Posterior vena cava (tissue), 2 donors: ENCODE measurements at regions not wholly inside any gene's neighbourhood (a gene's known extent, or its start where the extent isn't known, plus 50 kb on each side); places are given as distances from the start of the nearest gene placed in this dataset.
"Not testable (repeated sequence)": the region's sequence is repeated elsewhere in the genome, so short reads cannot be mapped to it uniquely, and the experiment has no call there.

ENCODE experiments used
- DNase-seq: peaks from one replicate; pipeline ENCODE4 v3.0.0-alpha.2; 2020; ENCODE audit warnings: low spot score
- intact Hi-C, 2 donors: fragments of 100-400 bp; cut with DNase I; formaldehyde crosslinking; loops; one replicate each; pipeline versions ENCODE4 v1.14.1 to v1.14.2; 2022 to 2023
- donor health status: DM: yes; HTN: yes; CAD: no.
- donor health status: DM: yes; HTN: yes; CAD: no.

DNA sequence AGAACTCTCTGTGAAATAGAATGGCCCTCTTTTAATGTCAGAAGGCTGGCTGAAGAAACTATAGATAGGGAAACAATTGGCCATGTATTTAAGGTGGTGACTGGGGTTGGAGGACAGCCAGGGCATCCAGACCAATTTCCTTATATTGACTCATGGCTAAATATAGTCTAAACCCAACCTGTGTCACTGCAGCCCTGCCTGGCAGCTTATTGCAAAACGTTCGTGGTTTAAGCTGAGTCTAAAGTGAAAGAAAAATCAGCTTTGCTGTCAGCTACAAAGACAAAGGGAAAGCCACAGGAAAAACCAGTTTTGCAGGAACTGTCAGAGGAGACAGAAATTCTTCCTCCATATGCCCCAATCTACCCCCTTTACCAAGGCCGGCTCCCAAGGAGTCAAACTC lies 902.8 kb upstream of the NDST4 start:
- DNase-seq, result no peak
- intact Hi-C loops, result no loop called here

DNA sequence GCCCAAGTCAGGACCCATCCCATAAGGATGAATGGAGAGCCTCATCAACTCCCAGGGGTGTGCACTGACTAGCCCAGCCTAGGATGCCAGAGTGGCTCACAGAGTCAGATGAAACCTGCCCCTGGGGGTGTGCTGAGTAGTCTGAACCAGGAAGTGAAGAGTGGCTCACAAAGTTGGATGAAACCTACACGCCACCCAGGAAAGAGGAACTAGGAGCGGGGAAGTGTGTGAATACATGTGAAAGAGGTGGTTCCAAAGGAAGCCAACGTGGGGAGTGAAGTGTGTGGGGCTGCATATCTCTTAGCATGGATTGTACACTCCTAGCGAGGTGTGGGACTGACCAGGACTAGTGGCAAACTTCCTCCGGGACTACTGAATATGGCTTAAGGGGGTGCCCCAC lies 902.1 kb upstream of the NDST4 start:
- DNase-seq, result no peak
- intact Hi-C loops, result no loop called here

GRCh38 chr4:116015062-116015461 lies 901.6 kb upstream of the NDST4 start:
- intact Hi-C loops, result no loop called here
- DNase-seq, result no peak

GRCh38 chr4:116010923-116011322 lies 897.5 kb upstream of the NDST4 start:
- intact Hi-C loops, result no loop called here
- DNase-seq, result no peak

DNA sequence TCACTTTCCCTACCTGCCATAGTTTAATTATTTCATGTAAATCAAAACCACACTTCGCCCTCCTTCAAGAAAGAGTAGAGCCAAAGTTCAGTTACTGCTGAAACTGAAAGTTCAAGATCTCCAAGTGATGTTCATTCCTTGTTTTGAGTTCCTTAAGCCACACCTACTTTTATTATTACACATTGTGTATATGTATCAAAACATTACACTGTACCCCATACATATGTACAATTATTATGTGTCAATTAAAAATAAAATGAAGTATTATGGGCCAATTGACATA lies 892.3 kb upstream of the NDST4 start:
- DNase-seq, result no peak

GRCh38 chr4:116005037-116005805 lies 891.8 kb upstream of the NDST4 start:
- no peak for DNase-seq
- intact Hi-C loops, result no loop called here

More for the DNA sequence above, 892.3 kb upstream of the NDST4 start:
- intact Hi-C loops, result no loop called here

GRCh38 chr4:116001291-116001690 lies 887.9 kb upstream of the NDST4 start:
- intact Hi-C loops, result no loop called here
- no peak for DNase-seq

- DNase-seq, result no peak
- intact Hi-C loops, result no loop called here
Observed at GRCh38 chr4:115986573-115986972, 873.2 kb upstream of the NDST4 start.

DNA sequence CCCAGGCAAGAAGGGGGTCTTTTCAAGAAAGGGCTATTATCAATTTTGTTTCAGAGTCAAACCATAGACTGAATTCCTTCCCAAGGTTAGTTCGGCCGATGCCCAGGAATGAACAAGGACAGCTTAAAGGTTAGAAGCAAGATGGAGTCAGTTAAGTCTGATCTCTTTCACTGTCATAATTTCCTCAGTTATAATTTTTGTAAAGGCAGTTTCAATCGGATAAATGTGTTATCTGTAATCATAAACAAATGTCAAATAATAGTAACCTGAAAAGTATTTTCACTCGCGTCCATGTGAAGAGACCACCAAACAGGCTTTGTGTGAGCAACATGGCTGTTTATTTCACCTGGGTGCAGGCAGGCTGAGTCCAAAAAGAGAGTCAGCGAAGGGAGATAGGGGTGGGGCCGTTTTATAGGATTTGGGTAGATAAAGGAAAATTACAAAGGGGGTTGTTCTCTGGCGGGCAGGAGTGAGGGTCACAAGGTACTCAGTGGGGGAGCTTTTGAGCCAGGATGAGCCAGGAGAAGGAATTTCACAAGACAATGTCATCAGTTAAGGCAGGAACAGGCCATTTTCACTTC lies 862.1 kb upstream of the NDST4 start:
- DNase-seq, intact Hi-C loops: not testable (repeated sequence)

DNA sequence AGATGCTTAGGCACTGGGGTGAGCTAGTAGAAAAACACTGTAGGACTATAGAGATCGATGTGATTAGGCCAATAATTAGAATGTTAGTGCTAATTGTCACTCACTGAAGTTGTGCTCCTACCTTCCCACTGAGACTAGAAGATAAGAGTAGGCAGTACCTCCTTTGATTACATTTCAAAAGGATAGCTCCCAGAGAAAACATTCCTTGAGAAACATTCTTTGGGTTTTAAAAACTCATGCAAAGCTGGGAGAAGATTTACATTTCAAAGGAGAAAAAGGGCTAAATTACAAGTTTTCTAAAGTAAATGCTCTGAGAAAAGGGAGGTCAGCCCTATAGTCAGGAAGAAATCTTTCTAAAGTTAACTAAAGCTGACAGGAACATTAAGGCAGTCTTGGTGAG lies 860.3 kb upstream of the NDST4 start:
- intact Hi-C loops, result no loop called here
- no peak for DNase-seq

- intact Hi-C loops, result no loop called here
Observed at GRCh38 chr4:115972967-115973366, 859.5 kb upstream of the NDST4 start.

GRCh38 chr4:115970859-115971258 lies 857.4 kb upstream of the NDST4 start:
- intact Hi-C loops, result no loop called here
- no peak for DNase-seq

More at GRCh38 chr4:115972967-115973366, 859.5 kb upstream of the NDST4 start:
- no peak for DNase-seq

GRCh38 chr4:115969756-115970155 lies 856.3 kb upstream of the NDST4 start:
- intact Hi-C loops, result no loop called here
- DNase-seq, result no peak

GRCh38 chr4:115965588-115965987 lies 852.2 kb upstream of the NDST4 start:
- DNase-seq, result no peak
- intact Hi-C loops, result no loop called here

GRCh38 chr4:115956054-115956796 lies 842.8 kb upstream of the NDST4 start:
- DNase-seq, intact Hi-C loops: not testable (repeated sequence)

- intact Hi-C loops, result no loop called here
- no peak for DNase-seq
Observed at GRCh38 chr4:115950806-115951205, 837.4 kb upstream of the NDST4 start.

DNA sequence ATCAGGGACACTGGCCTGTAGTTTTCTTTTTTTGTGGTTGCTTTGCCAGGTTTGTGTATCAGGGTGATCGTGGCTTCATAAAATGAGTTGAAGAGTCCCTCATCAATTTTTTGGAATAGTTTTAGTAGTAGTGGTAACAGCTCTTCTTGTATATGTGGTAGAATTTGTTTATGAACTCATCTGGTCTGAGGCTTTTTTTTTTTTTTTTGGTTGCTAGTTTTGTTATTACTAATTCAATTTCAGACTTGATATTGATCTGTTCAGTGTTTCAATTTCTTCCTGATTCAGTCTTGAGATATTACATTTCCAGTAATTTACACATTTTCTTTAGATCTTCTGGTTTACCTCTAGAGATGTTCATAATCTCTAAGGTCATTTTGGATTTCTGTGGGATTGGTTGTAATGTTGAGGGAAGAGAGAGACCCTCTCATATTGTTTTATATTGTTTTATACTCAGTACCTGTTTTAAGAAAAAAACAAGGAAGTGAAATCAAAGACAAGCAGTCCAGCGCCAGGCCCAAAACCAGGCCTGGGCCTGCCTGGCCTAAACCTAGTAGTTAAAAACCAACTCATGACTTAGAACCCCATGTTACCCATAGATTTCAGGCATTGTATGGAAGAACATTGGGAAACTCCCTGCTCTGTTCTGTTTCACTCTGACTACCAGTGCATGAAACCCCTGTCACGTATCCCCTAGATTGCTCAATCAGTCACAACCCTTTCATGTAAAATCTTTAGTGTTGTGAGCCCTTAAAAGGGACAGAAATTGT lies 836.7 kb upstream of the NDST4 start:
- DNase-seq, intact Hi-C loops: not testable (repeated sequence)

DNA sequence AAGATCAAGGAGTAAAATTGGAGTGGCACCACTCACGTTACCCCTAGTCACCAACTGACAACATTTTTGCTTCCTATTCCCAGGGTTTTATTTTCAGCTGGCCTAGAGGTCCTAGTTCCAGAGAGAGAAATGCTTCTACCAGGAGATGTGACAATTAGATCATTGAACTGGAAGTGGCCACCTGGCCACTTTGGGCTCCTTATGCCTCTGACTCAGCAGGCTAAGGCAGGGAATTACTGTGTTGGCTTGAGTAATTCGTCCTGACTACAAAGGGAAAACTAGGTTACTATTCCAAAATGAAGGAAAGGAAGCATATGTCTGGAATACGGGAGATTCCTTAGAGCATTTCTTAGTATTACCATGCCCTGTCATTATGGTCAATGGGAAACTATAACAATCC lies 831.6 kb upstream of the NDST4 start:
- intact Hi-C loops, result no loop called here
- DNase-seq, result no peak

DNA sequence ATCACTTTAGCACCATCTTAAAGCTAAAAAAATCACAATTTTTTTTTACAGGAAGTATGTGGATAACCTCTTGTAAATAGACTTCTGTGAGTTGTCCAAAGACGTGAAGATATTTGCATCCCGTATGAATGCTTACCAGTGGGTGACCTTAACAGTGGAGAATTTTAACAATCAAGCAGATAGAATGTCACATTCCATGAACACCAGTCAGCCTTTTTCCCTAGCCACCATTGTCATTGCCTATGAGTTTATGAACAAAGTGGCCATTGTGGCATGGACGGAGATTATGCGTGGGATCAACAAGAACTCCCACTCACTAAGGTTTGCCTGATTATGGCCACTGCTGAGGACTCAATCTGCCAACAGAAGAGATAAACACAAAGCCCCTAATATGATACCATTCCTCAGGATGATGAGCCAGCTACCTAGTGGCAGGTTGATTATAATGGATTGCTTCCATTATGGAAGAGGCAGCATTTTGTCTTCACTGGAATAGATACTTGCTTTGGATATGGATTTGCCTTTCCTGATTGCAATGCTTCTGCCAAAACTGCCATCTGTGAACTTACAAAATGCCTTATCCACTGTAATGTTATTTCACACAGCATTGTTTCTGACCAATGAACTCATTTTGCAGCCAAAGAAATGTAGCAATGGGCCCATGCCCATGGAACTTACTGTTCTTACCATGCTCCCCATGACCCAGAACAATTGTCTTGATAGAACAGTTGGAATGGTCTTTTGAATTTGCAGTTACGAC lies 830.9 kb upstream of the NDST4 start:
- no peak for DNase-seq
- intact Hi-C loops, result no loop called here
